ENCODE measurements at regions not wholly inside any gene's neighbourhood (a gene's known extent, or its start where the extent isn't known, plus 50 kb on each side); places are given as distances from the start of the nearest gene placed in this dataset.

DNA sequence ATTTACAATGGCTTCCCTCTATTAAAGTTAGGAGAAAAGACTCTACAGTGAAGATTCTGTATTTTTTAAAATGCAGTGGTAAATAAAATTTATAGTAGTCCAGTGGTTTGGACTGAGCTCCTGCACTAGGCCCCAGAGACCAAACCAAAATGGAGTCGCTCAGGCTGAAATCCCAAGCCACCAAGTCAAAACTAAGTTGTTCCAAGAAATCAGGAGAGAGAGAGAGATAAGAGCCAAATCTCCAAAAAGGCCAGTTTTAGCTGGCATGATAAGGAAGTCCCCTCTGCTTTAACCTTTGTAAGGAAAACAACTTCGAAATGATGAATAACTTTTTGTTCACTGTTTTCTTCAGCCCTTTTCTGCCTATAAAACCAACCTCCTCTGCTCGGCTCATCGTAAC is 265.9 kb upstream of the KLF14 start:
- DNase-seq: no peak

DNA sequence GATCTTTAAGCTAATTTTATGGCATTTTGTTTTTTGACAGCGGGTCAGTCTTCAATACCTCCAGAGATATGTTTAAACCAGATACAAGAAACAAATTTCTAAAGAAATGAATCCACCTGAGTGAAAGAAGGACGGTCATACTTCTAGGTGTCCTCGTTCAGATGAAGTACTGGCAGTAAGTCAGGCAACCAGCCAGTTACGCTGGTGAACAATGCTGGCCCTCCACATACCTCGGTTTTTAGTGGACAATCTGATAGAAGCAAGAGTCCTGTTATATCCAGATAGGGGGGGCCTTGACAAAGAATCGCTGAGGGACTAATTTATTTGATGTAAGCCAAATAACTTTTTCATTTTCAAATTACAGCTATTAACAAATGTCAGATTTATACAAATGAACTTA is 266.4 kb upstream of the KLF14 start:
- no peak for DNase-seq

DNA sequence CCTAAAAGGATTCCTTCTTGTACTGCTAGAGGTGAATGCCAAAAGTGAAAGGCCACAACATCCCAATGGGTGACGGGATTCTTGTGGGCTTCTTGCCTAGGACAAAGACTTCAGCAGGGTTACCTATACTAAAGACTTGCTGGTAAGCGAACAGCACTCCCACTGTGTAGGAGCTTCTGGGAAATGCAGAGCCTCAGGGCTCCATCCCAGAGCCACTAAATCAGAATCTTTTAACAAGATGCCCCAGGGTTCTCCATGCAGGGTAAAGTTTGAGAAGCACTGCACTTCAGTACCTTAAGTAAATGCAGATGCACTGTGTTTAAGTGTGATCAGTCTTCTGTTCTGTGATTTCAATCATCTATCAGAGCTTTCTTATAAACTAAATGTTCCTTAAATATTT is 266.9 kb upstream of the KLF14 start:
- no peak for DNase-seq

DNA sequence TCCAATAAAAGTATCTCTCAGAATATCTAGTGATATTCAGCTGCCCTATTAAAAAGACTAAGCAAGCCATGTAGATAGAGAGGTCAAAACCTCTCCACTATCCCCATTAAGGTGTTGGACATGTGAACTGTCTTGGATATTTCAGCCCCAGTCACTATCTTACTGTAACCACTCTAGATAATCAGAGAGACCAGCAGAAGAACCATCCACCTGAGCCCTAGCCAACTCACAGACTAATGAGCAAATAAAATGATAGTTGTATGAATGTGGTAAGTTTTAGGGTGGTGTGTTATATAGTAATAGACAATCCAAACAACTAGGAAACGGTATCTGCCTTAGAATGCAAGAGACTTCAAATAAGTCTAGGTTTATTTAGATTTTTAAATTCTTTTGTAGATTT is 268.6 kb upstream of the KLF14 start:
- DNase-seq: no peak

DNA sequence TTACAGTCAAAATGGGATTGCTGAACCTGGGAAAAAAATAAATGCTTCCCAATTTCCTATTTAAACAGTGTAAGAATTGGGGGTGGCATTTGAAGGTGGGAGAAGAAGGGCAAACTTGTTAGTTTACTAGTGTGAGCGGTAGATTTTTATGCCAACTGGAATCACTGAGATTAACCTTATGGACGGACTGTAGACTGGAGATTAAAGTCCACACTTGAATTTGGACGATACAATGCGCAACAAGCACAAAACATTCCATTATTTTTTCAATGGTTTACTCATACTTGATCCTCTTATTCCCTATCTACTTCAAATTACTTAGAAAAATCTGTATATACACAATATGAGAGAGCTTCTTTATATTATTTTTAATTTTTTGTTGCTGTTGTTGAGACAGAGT is 269.6 kb upstream of the KLF14 start:
- DNase-seq: no peak

DNA sequence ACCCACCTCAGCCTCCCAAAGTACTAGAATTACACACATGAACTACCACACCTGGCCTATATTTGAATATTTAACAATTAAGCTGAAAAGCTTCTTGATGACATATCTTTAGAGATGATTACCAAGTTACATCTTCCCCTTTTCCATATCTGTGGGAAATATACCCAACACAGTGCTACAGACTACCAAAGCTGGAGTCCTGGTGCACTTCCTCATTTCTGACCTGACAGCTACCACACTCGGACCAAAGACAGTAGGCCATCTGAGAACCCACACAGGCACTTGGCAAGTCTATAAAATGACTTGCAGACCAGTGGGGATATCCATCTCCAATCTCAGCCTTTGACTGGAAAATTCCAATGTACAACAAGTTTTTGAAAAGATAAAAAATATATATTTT is 270.4 kb upstream of the KLF14 start:
- no peak for DNase-seq

DNA sequence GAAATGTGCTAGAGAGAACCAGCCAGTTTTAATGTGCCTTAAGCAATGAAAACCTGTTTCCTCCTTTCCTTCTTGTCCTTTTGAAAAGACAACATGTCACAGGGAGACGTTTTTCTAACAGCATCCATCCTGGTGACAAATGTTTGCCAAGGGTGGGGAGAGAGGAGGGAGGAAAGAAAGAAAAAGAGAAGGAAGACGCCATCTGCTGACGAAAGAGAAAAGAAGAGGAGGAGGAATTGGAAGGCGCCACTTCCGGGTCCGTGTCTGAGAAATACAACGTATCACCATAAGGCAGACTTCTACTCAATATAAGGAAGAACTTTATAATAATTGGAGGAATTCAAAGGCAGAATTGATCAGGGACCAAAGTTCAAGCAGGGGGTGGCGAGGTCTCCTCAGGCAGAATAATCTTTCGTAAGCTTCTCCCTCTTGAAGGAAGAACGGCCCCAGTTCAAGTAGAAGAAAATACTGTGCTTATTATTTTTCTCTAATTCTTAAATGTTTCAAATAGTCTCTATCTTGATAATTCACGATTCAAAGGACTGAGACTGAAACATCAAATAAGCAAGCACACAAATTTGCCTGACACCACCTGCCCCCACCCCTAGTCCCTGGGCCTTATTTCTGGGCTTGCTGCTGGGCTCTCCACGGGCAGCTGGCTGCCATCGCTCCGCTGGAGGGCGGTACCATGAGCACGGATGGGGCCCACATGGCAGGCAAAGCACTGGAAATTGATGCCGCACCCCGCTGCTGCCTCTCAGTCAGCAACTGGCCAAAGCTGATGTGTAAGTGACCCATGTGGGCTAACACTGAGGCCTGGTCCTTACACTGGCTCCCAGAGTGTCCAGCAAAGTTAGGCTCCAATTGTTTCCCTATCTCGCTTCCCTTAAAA is 273.7 kb upstream of the KLF14 start:
- DNase-seq: peak; percentile 26 to 75 (median 45)

DNA sequence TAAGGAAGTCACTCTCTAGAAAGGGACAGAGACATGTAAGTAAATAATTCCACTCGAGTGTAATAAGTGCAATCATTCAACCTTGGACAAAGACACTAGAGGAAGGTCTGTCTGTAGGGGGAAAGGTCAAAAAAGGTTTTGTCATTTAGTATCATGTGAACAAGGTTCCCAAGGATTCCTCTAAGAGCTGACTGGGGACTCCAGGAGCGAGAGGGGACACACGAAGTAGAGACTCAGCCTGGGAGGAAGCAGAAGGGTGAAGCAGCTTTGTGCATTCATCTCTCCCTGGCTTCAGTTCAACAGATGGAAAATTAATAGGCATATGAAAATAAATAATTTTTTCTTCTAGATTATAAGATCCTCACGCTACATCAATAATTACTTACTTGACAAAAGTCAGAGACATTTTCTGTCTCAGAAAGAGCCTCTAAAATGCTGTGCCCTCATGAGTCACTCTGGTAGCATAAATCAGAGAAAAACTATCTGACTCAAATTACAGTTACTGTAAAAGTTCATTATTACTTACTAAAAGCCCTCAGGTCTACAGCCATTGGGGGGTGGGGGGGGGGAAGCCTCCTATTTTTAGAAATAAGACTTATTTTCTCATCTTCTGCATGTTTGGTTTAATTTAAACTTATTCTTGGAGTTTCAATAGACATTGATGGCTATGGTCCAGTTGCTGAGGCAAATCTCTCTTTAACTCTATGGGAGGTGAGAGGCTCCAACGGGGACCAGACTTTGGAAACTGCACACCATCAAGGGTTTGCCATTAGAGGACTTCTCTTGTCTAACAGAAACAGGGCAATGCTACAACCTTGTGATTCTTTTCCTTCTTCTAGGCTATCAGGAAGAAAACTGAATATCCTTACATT is 275.1 kb upstream of the KLF14 start:
- DNase-seq: peak in 1 of 5 donors; percentile 60

DNA sequence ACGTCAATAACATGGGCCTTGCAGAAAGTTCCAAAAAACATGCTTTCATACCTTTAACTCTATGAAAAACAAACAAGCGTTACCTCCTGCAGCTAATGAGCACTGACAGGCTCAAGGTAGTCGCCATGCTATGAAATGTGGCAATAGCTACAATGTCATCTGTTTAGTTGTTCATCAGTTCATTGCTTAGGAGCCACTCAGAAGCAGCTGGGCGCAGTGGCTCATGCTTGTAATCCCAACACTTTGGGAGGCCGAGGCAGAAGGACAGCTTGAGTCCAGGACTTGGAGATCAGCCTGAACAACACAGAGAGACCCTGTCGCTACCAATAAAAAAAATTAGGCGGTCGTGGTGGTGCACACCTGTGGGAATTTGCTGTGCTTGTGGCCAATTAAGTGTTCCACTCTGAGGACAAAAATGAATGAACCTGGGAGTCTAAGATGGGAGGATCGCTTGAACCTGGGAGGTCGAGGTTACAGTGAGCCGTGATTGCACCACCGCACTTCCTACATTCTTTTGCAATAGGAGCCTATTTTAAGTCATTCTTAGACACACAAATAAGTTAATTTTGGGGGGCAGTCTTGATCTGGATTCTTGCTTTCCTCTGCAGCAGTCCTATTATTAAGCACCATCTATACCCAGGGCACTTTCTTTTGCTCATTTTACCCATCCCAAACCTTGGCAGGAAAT is 276.2 kb upstream of the KLF14 start:
- DNase-seq: no peak

DNA sequence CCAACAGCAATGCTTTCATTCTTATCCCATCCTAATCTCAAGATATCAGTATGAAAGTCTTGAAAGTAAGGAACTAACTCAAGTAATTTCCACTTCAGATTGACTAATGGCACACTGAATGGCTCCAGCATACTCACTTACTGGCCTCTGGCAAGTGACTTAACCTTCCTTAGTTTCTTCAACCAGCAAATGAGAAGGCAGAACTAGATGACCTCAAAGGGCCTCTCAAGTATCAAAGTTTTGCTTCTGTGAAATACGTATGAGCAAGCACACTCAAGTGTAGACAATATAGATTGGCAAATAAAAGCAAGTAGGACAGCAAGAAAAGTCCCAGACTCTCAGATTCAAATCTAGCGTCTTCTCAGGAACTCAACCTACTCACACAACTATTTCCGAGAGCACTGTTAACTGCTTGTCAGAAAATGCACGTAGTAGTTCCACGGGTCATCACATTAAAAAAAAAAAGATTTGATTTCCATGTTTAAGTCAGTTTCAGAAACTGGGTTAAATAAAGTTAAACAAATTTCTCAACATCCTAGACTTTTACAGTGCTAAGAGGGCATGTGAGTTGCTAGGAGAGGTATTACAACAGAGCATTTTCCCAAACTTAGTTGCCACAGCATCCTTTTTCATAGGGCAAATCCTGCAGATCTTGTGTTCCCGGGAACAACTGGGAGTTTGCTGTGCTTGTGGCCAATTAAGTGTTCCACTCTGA is 276.9 kb upstream of the KLF14 start:
- peak in 1 of 5 donors; percentile 78 for DNase-seq

DNA sequence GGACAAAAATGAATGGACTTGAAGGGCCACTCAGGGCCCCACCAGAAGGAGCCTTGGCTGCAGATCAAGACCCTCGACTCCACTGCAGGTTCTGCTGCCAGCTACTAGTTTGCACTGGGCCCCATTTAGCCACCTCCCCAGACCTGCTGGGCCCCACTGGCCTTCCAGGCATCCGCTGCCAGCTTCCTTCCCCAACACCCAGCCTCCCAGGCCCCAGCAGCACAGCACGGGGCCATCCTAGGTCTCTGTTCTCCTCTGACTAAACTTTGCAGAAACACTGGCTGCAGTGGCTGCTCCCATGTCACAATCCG is 277.4 kb upstream of the KLF14 start:
- DNase-seq: no peak

DNA sequence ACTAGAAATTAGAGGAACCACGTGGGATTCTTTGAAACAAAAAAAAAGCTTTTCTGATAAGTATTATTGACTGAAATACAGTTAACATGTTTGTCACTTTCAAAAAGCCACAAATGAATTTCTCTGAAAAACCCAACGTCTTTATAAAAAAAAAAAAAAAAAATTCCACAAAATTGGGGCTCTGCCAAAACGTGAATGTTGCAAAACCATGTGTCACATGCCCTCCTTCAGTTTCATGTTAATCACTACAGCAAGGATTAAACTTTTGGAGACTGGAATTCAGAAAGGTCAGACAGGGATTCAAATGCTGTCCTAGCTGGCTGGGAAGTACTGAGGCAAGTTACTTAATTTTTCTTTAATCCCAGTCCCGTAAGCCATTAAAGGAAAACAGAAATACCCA is 278.0 kb upstream of the KLF14 start:
- DNase-seq: peak in 1 of 5 donors; percentile 49

DNA sequence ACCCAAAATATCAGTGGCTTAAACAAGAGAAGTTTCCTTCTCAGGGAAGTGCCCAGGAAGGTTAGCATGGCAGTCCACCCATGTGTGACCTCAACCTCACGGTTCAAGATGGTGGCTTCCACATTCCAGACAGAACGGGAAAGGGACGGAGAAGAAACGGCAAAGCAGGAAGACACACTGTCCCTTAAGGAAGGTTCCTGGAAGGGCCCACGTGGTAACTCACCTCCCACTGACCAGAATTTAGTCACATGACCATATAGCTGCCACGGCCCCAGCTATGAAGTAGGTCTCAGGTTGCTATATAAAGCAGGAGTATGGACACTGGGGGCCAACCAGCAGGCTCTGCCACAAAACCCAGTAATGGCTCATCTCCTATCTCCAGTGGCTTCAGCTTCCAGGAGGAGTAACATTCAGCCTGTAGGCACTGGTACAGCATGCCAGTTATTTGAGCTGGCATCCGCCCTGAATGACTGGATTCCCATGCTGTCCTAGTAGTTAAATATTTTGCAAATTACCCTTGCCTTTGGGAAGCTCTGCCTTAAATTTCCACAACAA is 278.5 kb upstream of the KLF14 start:
- no peak for DNase-seq

DNA sequence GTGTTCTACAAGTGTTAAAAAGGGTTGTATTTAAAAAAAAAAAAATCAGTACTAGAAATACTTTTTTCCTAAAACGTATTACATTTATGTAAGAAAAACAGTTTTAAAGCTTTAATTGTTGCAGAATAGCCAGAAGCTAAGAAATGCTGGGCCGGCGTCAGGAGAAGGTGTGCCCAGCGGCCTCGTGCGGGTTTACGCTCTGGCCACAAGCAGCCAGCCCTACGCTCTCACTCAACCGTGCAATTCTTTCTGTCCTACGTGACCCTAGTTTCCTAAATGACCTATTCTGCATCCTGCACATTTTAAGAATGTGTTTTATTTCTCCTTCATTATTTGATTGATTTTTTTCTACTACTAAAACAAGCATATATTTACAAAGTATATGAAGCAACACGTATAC is 279.7 kb upstream of the KLF14 start:
- no peak for DNase-seq

DNA sequence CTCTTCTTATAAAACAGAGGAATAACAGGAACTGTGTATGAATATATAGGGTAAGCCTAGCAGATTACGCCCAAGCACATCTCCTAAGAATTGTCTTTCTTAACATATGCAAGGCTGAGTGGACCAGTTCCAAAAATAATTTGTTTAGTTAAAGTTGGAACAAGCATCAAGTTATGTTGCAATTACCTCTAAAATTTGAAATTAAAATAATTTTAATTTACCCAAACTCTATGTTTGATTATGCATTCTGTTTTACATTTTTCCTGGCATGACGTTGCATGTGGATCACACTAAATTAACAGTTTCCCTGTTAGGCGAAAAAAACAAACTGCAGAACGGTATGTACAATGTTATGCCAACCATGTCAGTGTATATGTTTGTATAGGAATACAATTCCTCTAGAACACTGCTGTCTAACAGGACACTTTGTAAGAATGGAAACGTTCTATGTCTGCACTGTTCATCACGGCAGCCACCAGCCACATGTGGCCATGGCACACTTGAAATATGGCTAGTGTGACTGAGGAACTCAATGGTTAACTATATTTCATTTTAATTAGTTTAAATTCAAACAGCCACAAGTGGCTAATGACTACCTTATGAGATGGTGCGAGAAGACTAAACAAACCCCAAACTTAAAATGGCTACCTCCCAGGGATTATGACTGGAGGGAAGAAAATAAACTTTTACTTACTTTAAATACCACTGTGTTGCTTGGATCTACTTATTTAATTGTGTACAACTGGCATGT is 281.1 kb upstream of the KLF14 start:
- no peak for DNase-seq

DNA sequence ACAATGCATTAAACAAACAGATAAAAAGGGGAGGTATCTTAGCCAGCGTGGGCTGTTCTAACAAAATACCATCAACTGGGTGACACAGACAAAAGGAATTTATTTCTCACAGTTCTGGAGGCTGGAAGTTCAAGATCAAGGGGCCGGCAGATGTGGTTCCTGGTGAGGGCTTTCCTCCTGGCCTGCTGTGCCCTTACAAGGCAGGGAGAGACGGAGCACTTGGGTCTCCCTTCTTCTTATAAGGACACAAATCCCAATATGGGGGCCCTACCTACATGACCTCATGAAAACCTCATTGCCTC is 281.6 kb upstream of the KLF14 start:
- DNase-seq: no peak

DNA sequence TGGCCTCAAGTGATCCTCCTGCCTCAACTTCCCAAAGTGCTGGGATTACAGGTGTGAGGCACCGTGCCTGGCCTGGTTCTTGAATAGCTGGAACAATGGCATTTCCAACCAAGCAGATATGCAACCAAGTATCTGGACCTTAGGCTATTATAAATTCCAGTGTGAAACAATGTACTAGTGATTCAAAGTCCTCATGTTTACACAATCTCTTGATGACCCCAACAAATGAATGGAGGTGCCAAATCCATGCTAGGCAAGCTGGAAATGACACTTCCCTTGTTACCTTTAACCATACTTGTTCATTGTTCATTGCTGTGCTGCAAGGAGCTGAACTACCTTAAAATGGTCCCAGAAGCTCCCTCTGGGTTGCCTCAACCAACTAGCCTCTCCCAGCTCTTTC is 282.2 kb upstream of the KLF14 start:
- no peak for DNase-seq

DNA sequence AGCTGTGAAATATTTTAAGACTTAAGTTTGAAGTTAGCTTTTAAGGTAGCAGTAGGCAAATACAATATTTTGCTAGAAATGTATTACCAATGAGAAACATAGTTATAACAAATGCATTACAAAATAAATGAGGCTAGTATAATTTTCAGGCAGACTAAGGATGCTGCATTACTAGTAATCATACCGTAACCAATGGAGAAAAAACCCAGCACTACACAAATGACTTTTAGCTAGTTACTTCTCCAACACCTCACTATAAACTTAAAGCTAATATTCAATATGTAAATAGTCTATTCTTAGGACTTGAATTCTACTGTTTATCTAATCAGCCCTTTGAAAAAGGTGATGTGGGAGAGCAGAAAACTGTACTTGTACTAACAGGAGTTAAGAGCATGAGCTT is 285.3 kb upstream of the KLF14 start:
- no peak for DNase-seq

DNA sequence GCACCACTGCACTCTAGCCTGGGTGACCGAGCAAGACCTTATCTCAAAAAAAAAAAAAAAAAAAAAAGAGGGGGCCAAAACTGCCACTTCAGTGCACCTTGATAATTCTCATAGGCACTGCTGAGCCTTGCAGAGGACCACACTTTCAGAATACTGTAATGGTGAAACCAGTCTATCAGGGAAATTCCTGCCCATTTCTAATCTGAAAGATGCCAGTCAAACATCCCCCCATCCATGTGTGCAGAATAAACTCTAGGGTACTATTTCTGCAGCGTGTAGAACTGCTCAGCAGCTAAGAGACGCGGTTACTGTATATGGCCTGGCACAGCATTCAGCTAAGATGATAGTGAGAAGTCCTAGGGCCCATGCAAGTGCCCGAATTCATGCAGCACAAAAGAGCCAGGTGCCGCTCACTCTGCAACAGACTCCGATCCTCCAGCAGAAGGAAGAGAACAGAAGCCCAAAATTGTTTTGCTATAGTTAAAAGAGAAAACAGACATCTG is 286.8 kb upstream of the KLF14 start:
- DNase-seq: no peak

DNA sequence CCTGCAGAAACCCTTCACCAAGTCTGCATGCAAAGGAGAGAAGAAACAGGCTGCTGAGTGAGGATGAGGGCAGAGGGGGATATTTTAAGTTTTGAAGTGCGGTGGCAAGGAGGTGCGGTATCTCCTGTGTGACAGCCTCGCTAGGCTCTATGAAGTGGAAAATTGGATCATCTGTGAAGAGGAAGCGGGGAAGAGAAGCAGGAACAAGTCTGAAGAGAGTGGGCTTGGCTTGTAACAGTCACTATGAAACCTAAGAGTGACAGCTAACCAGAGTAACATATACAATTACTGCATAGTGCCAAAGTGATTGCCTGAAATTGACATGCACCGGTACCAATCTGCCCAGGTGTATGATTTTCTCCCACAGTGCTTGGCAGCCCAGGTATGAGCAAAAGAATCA is 287.5 kb upstream of the KLF14 start:
- DNase-seq: no peak

DNA sequence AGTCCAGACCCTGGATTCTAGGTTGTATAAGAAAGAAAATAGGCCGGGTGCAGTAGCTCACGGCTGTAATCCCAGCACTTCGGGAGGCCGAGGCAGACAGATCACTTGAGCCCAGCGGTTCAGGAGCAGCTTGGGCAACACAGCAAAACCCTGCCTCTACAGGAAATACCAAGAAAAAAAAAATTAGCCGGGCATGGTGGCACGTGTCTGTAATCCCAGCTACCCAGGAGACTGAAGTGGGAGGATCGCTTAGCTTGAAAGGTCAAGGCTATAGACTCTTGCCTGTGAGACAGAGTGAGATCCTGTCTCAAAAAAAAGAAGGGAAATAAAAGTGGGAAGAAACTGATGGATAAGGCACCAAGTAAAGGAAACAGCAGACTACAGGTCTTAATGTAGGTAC is 287.9 kb upstream of the KLF14 start:
- DNase-seq: no peak

Measured in T-helper 1 cell (primary cell).